ENCODE measurements at regions not wholly inside any gene's neighbourhood (a gene's known extent, or its start where the extent isn't known, plus 50 kb on each side); places are given as distances from the start of the nearest gene placed in this dataset.

DNA sequence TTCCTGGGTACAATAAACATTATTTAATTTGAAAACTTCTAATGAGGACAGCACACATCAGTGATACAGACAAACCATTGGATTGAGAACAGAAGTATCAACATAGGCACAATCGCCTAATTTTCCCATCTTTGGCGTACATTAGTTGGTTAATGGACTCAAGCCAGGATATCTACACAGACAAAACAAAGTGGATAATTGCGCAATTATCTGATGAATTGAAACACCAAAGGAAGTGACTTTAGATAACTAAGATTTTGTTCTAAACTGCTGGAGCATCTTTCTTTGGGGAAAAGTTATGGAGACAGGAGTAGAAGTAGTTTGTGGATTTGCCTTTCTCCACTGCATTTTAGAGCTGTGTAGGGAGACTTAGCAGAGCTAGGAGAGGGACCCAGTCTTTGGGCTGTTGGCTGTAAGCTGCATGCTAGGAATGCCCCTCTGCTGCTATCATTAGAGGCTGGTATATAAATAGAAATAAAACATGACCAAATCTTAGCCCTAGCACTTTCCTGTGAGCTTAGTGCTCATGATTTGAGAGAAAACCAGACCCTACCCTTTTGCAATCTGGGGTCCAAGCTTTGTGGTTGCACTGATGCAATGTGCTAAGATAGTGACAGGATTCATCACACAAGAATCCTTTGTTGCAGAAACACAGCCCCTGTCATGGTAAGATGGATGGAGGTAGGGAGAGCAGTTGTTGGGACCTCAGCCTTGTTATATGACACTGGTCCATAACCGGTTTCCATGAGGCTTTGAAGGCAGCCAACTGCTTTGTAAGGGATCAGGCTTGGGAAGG is 264.5 kb upstream of the PIK3C3 start:
- CTCF ChIA-PET, result no interaction called here
- dilution Hi-C loops (cut with MboI; ENCODE audit: extremely low pct_ligation_motif_present, low sequenced_read_pairs), result no loop called here

More for the DNA sequence above, 264.5 kb upstream of the PIK3C3 start:
- no peaks in the 10 kb centered on the region for H3K4me1 ChIP-seq (ENCODE audit: control insufficient read depth, extremely low read depth, insufficient read depth, low read length)
- H3K9me1 ChIP-seq (replicated peaks; ENCODE audit: control insufficient read depth, extremely low read depth, insufficient read depth, low read length), result no peaks in the 10 kb centered on the region
- DNase-seq (ENCODE audit: low read depth, low spot score), result no peak
- no peaks in the 10 kb centered on the region for H3K36me3 ChIP-seq (ENCODE audit: control insufficient read depth in 2 of 2, extremely low read depth in 1 of 2, insufficient read depth in 2 of 2, low read length in 2 of 2)
- TF ChIP-seq MYC (IDR thresholded peaks at IDR 0.05; ENCODE audit: low read depth, low read length) (no peak), POLR2AphosphoS5 (IDR thresholded peaks at IDR 0.05; ENCODE audit: insufficient read depth, low read depth, low read length) (no peak), EZH2 (IDR thresholded peaks at IDR 0.05; ENCODE audit: borderline replicate concordance, low read depth, low read length, severe bottlenecking) (no peak), GATA2 (IDR thresholded peaks at IDR 0.05; ENCODE audit: insufficient read depth, insufficient read length, low read depth, low read length) (no peak), POLR2A (IDR thresholded peaks at IDR 0.05; ENCODE audit: low read depth, low read length) (no peak)
- TF ChIP-seq, protein P1, sequence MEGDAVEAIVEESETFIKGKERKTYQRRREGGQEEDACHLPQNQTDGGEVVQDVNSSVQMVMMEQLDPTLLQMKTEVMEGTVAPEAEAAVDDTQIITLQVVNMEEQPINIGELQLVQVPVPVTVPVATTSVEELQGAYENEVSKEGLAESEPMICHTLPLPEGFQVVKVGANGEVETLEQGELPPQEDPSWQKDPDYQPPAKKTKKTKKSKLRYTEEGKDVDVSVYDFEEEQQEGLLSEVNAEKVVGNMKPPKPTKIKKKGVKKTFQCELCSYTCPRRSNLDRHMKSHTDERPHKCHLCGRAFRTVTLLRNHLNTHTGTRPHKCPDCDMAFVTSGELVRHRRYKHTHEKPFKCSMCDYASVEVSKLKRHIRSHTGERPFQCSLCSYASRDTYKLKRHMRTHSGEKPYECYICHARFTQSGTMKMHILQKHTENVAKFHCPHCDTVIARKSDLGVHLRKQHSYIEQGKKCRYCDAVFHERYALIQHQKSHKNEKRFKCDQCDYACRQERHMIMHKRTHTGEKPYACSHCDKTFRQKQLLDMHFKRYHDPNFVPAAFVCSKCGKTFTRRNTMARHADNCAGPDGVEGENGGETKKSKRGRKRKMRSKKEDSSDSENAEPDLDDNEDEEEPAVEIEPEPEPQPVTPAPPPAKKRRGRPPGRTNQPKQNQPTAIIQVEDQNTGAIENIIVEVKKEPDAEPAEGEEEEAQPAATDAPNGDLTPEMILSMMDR (IDR thresholded peaks at IDR 0.05; ENCODE audit: extremely low read depth in 1 of 2, insufficient read depth in 1 of 2, low read depth in 1 of 2, low read length in 2 of 2), result no peak
- TF ChIP-seq, protein P2, sequence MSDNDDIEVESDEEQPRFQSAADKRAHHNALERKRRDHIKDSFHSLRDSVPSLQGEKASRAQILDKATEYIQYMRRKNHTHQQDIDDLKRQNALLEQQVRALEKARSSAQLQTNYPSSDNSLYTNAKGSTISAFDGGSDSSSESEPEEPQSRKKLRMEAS (IDR thresholded peaks at IDR 0.05; ENCODE audit: insufficient read depth, insufficient read length), result no peak
- no peak overlapping the region for H3K4me3 ChIP-seq (replicated peaks in 1 of 3; ENCODE audit: insufficient read depth in 1 of 3, low read depth in 1 of 3, low read length in 3 of 3)
- H3K4me2 ChIP-seq (ENCODE audit: insufficient read depth, low read length), result no peak overlapping the region
- H3K27ac ChIP-seq (ENCODE audit: insufficient read depth, low read depth, low read length), result no peak overlapping the region
- POLR2A ChIA-PET, result no interaction called here
- no peak for FAIRE-seq
- H3K79me2 ChIP-seq (ENCODE audit: control insufficient read depth, insufficient read depth, low read length), result no peaks in the 10 kb centered on the region
- H2AFZ ChIP-seq (ENCODE audit: low read depth, low read length), result no peak overlapping the region
- intact Hi-C loops (cut with micrococcal nuclease), result no loop called here
- H3K9me3 ChIP-seq (replicated peaks; ENCODE audit: control insufficient read depth, insufficient read depth, low read length), result no peaks in the 10 kb centered on the region
- no peak overlapping the region for H3K9ac ChIP-seq (replicated peaks; ENCODE audit: extremely low read depth, insufficient read depth, low read length)
- no peaks in the 10 kb centered on the region for H4K20me1 ChIP-seq (replicated peaks; ENCODE audit: control insufficient read depth, extremely low read depth, insufficient read depth, low read length)
- BruUV-seq (replicated peaks), result no TSS peak
- peaks cover 0 to 2% of the 10 kb centered on the region in 2 experiments for H3K27me3 ChIP-seq (ENCODE audit: control insufficient read depth in 2 of 2, insufficient read depth in 2 of 2, low read length in 2 of 2)

All from endothelial cell of umbilical vein (primary cell).